ENCODE measurements at regions not wholly inside any gene's neighbourhood (a gene's known extent, or its start where the extent isn't known, plus 50 kb on each side); places are given as distances from the start of the nearest gene placed in this dataset.

DNA sequence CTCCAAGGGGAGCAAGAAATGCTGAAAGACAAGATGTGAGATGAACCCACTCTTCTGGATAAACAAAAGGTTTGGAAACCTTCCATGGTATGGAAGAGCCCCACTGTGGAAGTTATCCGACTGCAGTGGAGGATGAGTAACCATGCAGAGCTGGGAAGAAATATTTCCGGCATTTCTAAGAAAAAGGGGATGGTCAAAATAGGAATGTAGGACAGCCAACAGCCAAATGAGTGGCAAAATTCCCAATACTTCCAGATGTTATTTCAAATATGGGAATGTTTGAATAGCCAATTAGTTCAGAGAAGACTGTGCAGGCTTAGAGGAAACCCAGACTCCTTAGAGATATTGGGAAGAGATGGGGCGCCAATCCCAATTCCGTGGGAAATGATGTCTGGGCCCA lies 246.8 kb downstream of the RAD51AP2 start:
- Mint-ChIP-seq H3K27ac (no peak overlapping the region), H3K4me3 (no peak overlapping the region), H3K9me3 (no peaks in the 10 kb centered on the region), H3K36me3 (ENCODE audit: low read depth) (no peaks in the 10 kb centered on the region), H3K27me3 (ENCODE audit: low read depth) (no peaks in the 10 kb centered on the region), H3K4me1 (ENCODE audit: low read depth) (no peaks in the 10 kb centered on the region)

DNA sequence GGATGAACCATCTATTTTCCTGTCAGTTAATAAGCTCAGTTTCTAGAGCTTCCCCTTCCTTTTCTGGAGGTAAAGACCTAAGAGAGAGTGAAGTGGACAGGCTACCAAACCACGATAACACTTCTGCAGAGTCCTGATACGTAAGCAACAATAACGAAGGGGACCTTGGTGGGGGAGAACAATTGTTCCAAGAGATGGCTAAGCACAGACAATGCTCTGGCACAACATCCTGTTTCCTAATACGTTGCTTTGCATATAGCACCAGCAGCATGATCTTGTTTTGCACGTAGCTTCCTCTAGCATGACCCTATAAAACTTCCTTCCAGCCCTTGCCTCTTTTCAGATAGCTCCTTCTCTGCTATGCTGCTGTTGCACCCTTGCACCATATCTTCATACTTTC lies 247.3 kb downstream of the RAD51AP2 start:
- no peaks in the 10 kb centered on the region for H3K36me3 Mint-ChIP-seq (ENCODE audit: low read depth)
- no peak overlapping the region for H3K27ac Mint-ChIP-seq
- no peaks in the 10 kb centered on the region for H3K9me3 Mint-ChIP-seq
- no peaks in the 10 kb centered on the region for H3K27me3 Mint-ChIP-seq (ENCODE audit: low read depth)
- H3K4me1 Mint-ChIP-seq (ENCODE audit: low read depth), result no peaks in the 10 kb centered on the region
- no peak overlapping the region for H3K4me3 Mint-ChIP-seq

DNA sequence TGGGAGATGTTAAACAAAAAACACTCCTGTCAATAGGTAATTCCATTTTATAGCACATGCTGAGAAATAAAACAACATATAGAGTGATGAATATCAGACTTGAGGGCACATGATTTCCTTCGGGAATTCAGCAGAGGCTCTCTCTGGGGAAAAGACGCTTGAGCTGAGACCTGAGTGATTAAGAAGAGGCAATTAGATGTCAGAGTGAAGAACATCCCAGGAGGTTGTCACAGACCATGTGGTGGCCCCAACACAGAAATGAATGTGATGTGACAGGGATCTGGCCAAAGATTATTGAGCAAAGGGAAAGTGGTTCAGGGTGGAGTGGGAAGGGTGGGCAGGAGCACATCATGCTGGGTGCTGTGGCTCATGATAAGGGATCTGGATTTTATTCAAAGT lies 254.7 kb downstream of the RAD51AP2 start:
- Mint-ChIP-seq H3K36me3 (ENCODE audit: low read depth) (no peaks in the 10 kb centered on the region), H3K27ac (no peak overlapping the region), H3K4me3 (no peak overlapping the region), H3K9me3 (no peaks in the 10 kb centered on the region), H3K4me1 (ENCODE audit: low read depth) (no peaks in the 10 kb centered on the region), H3K27me3 (ENCODE audit: low read depth) (no peaks in the 10 kb centered on the region)

DNA sequence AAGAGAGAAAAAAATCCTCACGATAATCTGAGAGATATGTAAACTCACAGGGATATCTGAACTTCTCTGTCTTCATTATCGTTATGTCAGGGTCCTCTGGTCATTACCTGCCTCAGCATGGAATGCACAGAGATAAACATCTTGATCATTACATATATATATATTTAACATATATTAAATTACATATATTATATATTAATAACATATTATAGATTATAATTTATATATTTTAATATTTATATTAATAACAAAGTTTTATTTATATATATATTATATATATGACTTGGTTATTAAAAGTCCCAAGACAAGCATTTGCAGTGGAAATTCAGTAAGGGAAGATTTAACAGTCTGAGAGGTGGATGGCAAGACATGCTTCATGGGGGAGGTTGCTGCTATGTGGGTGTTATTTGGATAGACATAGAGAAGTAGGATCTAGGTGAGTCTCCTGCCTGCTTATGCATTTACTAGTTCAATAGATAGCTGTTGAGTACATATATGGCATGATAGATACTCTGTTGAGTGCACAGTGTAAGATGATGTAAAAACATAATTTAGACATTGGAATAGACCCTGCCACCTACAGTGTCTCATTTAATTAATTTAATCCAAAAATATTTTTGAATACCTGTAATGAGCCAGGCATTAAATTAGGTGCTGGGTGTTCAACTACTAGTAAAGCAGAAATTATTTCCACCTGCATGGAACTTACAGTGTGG lies 255.2 kb downstream of the RAD51AP2 start:
- Mint-ChIP-seq H3K36me3 (ENCODE audit: low read depth) (no peaks in the 10 kb centered on the region), H3K9me3 (no peaks in the 10 kb centered on the region), H3K4me3 (no peak overlapping the region), H3K4me1 (ENCODE audit: low read depth) (no peaks in the 10 kb centered on the region), H3K27ac (no peak overlapping the region), H3K27me3 (ENCODE audit: low read depth) (no peaks in the 10 kb centered on the region)

DNA sequence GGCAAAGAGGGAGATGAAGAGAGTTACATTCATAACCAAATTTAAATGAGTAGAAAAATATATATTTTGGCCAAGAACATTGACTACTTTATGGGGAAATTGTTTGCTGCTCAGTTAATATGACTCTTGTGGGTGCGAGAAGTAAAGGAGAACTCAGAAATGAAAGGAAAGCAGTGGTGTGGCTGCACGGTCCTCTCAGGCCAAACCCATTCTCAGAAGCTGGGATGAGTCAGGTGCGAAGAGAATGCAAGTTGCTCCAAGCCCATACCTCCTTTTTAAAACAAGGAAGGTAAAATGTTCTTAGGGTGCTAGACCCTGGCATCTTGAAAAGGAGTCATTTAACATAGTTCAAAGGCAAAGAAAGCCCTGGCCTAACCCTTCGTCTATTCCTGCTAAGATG lies 258.6 kb downstream of the RAD51AP2 start:
- Mint-ChIP-seq H3K9me3 (no peaks in the 10 kb centered on the region), H3K4me3 (no peak overlapping the region), H3K4me1 (ENCODE audit: low read depth) (no peaks in the 10 kb centered on the region), H3K27me3 (ENCODE audit: low read depth) (no peaks in the 10 kb centered on the region), H3K36me3 (ENCODE audit: low read depth) (no peaks in the 10 kb centered on the region), H3K27ac (no peak overlapping the region)

DNA sequence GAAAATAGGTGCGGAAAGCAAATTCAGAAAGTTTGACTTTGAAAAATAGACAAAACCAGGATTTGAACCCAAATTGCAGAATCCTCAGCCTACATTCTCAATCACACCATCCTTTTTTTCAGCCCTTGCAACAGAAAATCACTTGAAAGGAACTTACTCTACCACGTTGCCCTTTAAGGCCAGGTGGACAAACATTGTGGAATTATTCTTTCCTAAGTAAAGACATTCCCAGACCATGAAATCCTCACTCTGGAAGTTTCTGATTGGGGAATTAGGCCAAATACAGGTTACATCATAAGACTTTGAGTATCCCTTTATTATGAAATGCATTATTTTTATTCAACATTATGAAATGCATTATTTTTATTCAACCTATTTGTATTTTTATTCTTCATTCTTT lies 259.4 kb downstream of the RAD51AP2 start:
- no peaks in the 10 kb centered on the region for H3K4me1 Mint-ChIP-seq (ENCODE audit: low read depth)
- no peak overlapping the region for H3K4me3 Mint-ChIP-seq
- H3K27me3 Mint-ChIP-seq (ENCODE audit: low read depth), result no peaks in the 10 kb centered on the region
- no peak overlapping the region for H3K27ac Mint-ChIP-seq
- H3K9me3 Mint-ChIP-seq, result no peaks in the 10 kb centered on the region
- H3K36me3 Mint-ChIP-seq (ENCODE audit: low read depth), result no peaks in the 10 kb centered on the region

DNA sequence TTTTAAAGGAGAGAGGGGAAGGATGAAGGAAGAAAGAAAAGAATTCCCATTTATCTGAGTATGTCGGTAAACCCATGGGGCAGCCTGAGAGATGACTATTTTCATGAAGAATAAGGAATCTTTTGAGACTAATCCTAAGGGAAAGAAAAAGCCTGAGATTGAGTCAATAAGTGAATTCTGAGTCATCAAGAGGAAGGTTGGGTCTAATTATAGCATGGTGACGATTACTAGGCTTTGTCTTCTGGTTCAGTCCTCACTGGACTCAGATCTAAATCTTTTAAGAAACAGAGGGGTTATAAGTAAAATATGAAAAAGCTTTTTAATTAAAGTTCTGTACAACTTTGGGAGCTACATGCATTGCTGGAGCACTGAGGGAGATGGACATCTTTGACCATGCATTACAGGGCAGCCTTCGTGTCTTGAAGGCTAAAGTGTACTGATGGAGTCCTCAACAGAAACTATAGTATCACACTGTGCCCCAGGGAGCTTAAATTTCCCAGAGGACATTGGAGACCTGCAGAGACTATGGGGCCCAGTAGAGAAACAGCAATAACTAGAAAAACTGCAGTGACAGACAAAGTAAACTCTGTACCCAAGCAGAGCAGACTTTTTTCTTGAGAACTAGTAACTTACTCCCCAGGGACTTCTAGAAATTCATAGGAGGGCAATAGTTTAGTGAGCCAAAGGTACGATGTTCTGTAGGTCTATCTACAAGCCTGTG lies 260.9 kb downstream of the RAD51AP2 start:
- H3K4me3 Mint-ChIP-seq, result no peak overlapping the region
- no peaks in the 10 kb centered on the region for H3K36me3 Mint-ChIP-seq (ENCODE audit: low read depth)
- no peaks in the 10 kb centered on the region for H3K9me3 Mint-ChIP-seq
- H3K27ac Mint-ChIP-seq, result no peak overlapping the region
- H3K4me1 Mint-ChIP-seq (ENCODE audit: low read depth), result no peaks in the 10 kb centered on the region
- H3K27me3 Mint-ChIP-seq (ENCODE audit: low read depth), result no peaks in the 10 kb centered on the region

DNA sequence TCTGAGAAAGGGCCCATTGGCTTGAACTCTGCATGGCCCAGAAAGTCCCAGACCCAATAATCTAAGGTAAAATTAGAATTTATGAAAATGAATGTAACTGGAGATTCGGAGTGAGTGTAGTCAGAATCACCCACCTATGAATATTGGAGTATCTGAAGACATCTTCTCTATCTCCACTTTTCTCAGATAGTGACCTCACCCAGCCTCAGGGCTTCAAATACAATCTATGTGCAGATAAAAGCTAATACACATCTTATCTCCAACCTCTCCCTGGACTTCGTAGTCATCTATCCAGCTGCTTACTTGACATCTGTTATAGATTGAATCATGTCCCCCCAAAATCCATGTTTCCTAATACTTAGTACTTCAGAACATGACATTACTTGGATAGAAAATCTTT lies 263.2 kb downstream of the RAD51AP2 start:
- Mint-ChIP-seq H3K4me1 (ENCODE audit: low read depth) (no peaks in the 10 kb centered on the region), H3K27me3 (ENCODE audit: low read depth) (no peaks in the 10 kb centered on the region), H3K36me3 (ENCODE audit: low read depth) (no peaks in the 10 kb centered on the region), H3K9me3 (peaks cover 3% of the 10 kb centered on the region), H3K27ac (no peak overlapping the region), H3K4me3 (no peak overlapping the region)

DNA sequence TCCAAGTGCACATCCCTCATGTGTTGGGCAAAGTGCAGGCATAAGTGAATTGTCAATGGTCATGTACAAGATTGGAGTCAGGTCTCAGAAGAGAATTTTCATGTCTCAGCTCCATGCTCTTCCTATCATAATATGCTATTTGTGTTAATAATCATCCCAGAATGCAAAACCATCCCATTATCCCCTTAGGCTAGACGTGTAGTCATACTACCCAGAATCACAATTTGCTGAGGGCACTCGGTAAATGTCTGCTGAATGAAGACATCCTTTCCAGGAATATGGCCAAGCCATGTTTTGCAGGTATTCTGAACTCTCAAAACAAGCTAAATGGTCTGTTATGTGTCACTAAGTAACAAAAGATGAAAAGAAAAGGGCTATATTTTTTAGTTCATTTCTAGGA lies 263.8 kb downstream of the RAD51AP2 start:
- H3K27me3 Mint-ChIP-seq (ENCODE audit: low read depth), result no peaks in the 10 kb centered on the region
- peaks cover 3% of the 10 kb centered on the region for H3K9me3 Mint-ChIP-seq
- no peak overlapping the region for H3K4me3 Mint-ChIP-seq
- no peak overlapping the region for H3K27ac Mint-ChIP-seq
- H3K36me3 Mint-ChIP-seq (ENCODE audit: low read depth), result no peaks in the 10 kb centered on the region
- no peaks in the 10 kb centered on the region for H3K4me1 Mint-ChIP-seq (ENCODE audit: low read depth)

DNA sequence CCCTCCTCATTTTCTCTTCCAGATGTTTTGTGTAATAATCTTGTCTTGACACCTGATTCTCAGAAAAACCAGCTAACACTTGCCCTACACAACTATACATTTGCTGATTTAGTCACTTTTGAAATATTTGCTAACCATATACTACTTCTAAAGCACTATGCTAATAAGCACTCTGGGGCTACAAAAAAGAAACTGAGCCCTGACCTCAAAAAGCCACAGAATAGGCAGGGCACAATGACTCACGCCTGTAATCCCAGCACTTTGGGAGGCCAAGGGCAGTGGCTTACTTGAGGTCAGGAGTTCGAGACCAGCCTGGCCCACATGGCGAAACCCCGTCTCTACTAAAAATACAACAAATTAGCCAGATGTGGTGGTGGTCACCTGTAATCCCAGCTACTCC lies 266.0 kb downstream of the RAD51AP2 start:
- Mint-ChIP-seq H3K27me3 (ENCODE audit: low read depth) (no peaks in the 10 kb centered on the region), H3K27ac (no peak overlapping the region), H3K36me3 (ENCODE audit: low read depth) (no peaks in the 10 kb centered on the region), H3K9me3 (peaks cover 3% of the 10 kb centered on the region), H3K4me1 (ENCODE audit: low read depth) (no peaks in the 10 kb centered on the region), H3K4me3 (no peak overlapping the region)

DNA sequence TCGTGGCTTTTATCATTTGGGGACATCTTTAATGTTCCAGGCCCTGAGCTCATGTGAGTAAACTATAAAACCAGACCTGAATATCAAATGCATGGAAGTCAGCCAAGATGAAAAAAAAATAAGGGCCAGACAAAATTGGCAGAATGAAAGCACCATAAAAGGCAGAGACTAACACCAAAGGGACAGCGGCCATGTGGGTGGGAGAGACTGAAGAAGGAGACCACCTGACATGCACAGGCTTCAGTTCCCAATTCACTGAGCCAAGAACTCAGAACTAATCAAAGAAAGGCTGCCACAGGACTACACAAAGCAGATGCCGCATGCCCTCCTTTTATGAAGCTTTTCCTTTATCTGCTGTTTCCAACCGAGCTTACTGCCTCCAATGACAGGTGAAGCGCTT lies 267.1 kb downstream of the RAD51AP2 start:
- Mint-ChIP-seq H3K36me3 (ENCODE audit: low read depth) (no peaks in the 10 kb centered on the region), H3K27ac (no peak overlapping the region), H3K9me3 (peaks cover 3% of the 10 kb centered on the region), H3K4me3 (no peak overlapping the region), H3K4me1 (ENCODE audit: low read depth) (no peaks in the 10 kb centered on the region), H3K27me3 (ENCODE audit: low read depth) (no peaks in the 10 kb centered on the region)

DNA sequence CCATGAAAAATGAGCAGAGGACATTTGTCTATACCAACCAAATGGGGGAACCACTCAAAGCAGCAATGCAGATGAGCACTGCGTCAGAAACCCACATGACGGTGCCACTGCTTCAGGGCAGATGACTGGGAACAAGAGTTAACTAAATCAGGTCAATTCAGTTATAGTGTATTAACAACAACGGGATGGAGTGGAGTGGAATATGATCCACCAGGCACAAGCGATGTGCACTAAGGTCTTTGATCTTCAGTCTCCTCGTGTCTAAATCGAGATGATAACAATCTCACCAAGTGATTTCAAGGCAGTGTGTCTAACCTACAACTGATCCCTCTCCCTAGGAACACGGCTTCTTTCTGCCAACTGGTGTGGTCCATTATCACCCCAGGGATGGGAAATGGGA lies 269.0 kb downstream of the RAD51AP2 start:
- no peak overlapping the region for H3K4me3 Mint-ChIP-seq
- no peaks in the 10 kb centered on the region for H3K27me3 Mint-ChIP-seq (ENCODE audit: low read depth)
- H3K27ac Mint-ChIP-seq, result no peak overlapping the region
- no peaks in the 10 kb centered on the region for H3K36me3 Mint-ChIP-seq (ENCODE audit: low read depth)
- peaks cover 3% of the 10 kb centered on the region for H3K9me3 Mint-ChIP-seq
- no peaks in the 10 kb centered on the region for H3K4me1 Mint-ChIP-seq (ENCODE audit: low read depth)

DNA sequence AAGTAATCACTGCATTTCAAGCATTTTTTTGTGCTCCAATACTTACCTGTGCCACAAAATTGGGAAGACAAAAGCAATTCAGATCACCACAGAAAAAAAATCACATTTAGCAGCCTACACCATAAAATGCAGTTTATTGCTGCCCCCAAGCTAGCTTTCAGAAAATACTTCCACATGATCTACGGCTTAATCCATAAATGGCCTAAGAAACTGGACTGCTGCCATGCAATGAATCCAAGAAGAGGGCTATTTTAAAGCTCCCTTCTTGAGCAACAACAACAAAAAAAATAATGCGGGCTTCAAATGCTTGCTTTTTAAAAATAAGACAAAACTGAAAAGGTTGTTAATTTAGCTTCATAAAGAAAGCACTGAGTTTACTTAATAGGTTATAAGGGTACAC lies 272.3 kb downstream of the RAD51AP2 start:
- H3K27me3 Mint-ChIP-seq (ENCODE audit: low read depth), result no peaks in the 10 kb centered on the region
- H3K9me3 Mint-ChIP-seq, result peaks cover 3% of the 10 kb centered on the region
- H3K4me3 Mint-ChIP-seq, result no peak overlapping the region
- H3K4me1 Mint-ChIP-seq (ENCODE audit: low read depth), result no peaks in the 10 kb centered on the region
- H3K27ac Mint-ChIP-seq, result no peak overlapping the region
- H3K36me3 Mint-ChIP-seq (ENCODE audit: low read depth), result no peaks in the 10 kb centered on the region

DNA sequence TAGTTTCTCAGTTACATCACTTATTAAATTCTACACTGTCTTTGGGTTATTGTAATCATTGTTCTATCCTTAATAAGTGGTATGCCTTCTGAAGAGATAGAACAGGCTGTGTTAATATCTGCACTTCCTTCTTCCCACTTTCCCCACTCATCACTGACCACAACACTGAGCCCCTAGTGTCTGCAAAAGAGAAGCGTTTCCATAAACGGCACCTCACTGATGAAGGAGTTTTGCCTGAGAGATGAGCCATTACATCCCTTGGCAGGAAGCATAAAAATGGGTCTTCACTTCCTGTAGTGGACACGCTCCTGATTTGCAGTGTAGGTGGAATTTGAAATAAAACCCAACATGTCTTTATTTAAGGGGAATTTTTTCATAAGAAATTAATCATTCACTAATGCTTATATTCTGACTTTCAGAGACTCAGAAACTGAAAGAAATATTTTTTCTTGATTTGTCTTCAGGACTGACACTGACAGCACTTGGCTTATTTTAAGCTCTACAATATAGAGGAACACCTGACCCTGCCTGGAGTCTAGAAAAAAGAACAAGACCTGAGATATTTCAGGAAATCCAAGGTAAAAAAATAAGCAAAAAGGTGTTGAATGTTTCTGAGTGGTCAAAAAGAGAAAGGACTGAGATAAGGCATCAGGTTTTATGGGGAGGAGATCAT lies 275.3 kb downstream of the RAD51AP2 start:
- Mint-ChIP-seq H3K4me3 (no peak overlapping the region), H3K9me3 (no peaks in the 10 kb centered on the region), H3K4me1 (ENCODE audit: low read depth) (no peaks in the 10 kb centered on the region), H3K36me3 (ENCODE audit: low read depth) (no peaks in the 10 kb centered on the region), H3K27me3 (ENCODE audit: low read depth) (no peaks in the 10 kb centered on the region), H3K27ac (no peak overlapping the region)

DNA sequence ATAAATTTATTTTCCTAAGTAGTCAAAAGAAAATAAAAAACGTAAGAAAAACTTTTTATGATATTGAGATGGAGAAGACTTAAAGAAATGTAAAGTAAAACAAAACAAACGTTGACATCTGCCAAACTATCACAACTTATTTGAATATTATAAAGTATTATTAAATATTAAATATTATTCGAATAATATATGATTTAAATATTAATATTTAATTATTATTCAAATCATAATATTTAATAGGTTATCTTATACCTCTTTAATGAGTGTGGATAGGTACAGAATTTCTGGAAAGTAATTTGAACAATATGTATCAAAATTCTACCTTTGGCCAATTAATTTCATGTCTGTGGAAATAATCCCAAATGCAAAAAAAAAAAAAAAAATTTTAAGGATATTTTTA lies 278.7 kb downstream of the RAD51AP2 start:
- H3K36me3 Mint-ChIP-seq (ENCODE audit: low read depth), result no peaks in the 10 kb centered on the region

More for the DNA sequence above, 278.7 kb downstream of the RAD51AP2 start:
- H3K4me3 Mint-ChIP-seq, result no peak overlapping the region
- H3K27me3 Mint-ChIP-seq (ENCODE audit: low read depth), result no peaks in the 10 kb centered on the region
- no peaks in the 10 kb centered on the region for H3K4me1 Mint-ChIP-seq (ENCODE audit: low read depth)
- no peaks in the 10 kb centered on the region for H3K9me3 Mint-ChIP-seq
- no peak overlapping the region for H3K27ac Mint-ChIP-seq
